Left forelimb (tissue), 1 donor: ENCODE measurements at regions not wholly inside any gene's neighbourhood (a gene's known extent, or its start where the extent isn't known, plus 50 kb on each side); places are given as distances from the start of the nearest gene placed in this dataset.
"Not testable (repeated sequence)": the region's sequence is repeated elsewhere in the genome, so short reads cannot be mapped to it uniquely, and the experiment has no call there.

Experiments used
- DNase-seq: peaks from one replicate; pipeline ENCODE4 v3.0.0-alpha.2; 2018; ENCODE audit warnings: low spot score

DNA sequence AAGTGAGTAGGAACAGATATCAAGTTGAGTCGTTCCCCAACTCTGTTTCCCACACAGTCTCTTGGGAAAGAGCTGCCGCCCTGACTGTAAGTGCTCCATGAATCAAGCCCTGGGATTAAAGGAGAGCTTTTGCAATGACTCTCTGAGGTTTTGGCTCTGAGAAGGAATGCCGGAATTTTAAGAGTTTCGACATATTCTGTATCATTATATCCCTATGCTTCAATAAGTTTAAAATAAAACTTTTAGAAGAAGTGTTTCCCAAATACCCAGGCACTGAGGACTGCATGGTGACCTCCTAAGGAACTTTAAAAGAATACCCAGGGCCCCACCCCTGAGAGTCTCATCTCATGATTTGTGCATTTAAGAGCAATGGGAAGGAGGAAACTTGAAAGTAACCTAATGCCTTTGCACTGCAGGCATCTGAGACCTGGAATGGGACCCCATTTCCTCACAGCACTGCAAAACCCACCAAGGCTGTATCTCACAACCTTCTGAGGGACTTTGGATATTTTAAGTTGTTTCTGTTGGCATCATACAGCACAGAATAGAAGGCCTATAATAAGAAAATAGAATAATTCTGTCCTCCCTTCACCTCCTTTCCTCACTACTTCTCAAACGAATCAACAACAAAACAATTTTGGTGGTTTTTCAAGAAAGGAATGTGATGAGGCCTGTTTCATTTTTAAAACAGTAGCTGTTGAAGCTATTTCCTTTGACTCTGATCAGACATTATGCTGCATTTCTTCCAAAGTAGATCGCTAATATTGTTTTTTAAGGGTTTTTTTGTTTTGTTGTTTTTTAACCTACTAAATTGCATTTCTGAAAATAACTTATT, 121.2 kb downstream of the GASK1B start:
- no peak for DNase-seq

DNA sequence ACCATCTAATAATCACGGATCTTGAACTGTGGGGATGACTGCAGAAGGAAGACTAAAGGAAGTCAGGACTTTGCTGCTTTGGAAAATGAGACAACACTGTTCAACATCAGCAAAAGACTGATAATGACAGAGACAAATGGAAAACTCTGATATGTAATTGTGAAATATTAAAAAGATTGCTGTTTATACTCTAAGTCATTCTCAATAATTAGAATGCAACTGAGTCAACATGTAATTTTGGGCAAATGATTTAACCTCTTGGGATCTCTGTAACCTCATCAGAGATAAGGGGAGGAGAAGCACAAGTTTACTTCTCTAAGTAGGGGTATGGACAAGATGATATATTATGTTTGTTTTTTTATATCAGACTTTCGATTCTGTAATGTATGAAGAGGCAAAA, 121.9 kb downstream of the GASK1B start:
- DNase-seq: no peak

DNA sequence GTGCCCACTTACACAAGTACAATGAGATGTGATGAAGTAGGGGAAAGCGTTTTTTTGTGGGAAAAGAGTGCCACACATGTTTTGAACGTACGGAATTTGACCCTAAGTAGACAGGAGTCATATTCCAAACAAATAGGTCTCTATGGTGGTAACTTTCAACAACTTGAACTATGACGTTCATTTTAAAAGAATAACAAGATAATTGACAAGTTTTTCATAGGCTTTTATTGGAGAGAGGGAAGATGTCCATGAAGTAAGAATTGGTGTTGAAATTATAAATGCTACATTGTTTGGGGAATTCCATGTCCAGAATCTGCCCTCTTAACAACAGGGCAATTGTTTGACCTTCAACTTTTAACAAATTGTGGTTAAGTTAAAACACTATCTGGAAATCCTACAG, 126.5 kb downstream of the GASK1B start:
- no peak for DNase-seq

DNA sequence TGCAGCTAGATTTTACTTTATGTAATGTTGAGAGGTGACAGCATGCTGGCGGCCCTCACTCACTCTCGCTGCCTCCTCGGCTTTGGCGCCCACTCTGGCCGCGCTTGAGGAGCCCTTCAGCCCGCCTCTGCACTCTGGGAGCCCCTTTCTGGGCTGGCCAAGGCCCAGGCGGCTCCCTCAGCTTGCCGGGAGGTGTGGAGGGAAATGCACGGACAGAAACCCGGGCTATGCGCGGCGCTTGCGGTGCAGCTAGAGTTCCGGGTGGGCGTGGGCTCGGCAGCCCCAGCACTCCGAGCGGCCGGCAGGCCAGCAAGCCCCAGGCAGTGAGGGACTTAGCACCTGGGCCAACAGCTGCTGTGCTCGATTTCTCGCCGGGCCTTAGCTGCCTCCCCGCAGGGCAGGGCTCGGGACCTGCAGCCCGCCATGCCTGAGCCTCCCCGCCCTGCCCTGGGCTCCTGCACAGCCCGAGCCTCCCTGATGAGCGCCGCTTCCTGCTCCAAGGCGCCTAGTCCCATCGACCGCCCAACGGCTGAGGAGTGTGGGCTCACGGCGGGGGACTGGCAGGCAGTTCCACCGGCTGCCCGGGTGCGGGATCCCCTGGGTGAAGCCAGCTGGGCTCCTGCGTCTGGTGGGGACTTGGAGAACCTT, 128.7 kb downstream of the GASK1B start:
- DNase-seq: no peak

DNA sequence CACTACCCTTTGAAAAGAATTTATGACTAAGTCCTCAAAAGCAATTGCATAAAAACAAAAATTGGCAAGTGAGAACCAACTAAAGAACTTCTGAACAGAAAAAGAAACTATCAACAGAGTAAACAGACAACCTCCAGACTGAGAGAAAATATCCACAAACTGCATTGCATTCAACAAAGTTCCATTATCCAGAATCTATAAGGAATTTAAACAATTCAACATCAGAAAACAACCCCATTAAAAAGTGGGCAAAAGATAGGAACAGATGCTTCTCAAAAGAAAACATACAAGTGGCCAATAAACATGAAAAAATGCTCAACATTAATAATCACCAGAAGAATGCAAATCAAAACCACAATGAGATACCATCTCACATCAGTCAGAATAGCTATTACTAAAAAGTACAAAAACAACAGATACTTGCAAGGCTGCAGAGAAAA, 130.2 kb downstream of the GASK1B start:
- no peak for DNase-seq

DNA sequence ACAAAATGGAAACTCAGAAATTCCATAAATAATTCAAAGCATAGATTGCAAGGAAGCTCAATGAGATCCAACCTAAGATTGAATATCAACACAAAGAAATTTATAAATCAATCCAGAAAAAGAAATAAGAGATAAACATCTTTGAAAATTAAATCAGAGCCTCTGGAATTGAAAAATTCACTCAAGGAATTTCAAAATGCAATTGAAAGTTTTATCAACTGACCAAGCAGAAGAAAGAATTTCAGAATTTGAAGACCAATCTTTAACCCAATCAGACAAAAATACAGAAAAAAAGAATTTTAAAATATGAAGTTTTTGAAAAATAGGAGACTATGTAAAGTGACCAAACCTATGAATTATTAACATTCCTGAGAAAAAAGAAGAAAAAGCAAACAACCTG, 134.1 kb downstream of the GASK1B start:
- DNase-seq: no peak

DNA sequence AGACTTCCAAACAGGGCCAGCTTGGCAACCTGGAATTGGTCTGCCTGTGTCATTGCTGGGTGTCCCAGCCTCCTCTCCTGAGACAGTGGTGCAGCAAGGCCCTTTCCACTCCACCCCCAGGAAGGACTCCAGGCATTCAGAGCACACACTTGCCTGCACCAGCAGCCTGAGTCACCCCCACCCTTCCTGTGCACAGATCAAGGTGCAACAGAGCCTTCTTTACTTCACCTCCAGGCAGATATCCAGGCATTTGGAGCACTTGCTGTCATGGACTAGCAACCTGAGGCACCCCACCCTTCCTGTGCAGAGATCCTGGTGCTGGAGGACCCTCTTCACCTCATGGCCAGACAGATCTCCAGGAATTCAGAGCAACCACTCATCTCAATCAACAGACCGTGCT, 135.8 kb downstream of the GASK1B start:
- no peak for DNase-seq

DNA sequence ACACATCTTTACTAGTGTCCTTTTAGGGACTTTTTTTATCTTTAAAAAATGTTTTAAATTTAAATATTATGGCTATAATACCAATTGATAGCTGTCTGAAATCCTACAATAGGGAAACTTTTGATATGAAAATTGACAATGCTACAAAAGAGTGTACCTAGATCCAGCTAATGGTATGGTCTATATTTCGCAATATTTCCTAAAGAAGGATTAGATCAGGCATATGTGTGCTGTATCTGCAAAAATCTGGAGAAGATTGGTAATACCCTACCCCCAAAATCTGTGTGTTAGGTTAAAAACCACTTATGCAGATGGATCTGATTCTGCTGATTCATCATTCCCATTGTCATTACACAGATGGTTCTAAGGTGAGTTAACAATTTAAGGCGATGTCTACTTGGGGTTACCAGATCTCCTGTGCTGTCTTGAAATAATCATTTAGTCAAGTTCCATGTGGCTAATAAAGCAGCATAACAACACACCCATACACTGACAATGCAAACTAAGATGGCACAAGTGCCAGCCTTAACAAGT, 137.1 kb downstream of the GASK1B start:
- no peak for DNase-seq

DNA sequence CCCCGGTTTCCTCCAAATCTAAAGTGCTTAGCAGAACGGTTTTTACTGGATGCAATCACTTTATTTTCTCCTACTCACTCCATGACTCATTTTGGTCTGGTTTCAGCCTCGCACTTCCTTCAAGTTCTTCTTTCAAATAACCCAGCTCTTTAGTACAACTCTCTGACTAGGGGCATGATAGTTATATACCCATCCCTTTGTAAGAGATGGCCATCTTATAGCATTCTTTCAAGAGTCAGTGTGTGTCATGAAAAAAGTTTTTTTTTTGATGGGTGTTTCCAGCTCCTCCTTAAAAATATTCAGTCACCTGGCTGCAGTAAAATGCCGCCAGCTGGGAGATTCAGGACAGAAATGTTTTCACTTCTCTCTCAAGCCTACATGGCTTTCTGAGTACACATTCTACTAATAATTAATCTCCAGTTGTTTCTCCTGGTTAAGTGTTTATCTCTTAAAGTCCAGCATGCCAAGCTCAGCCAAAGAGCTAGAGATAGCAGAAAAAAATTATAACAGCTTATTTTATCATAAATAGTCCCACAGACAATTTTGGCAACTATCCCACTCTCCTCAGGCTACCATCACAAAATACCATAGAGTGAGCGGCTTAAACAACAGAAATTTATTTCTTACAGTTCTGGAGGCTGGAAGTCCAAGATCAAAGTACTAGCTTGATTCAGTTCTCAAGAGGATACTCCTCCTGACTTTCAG, 139.3 kb downstream of the GASK1B start:
- no peak for DNase-seq

DNA sequence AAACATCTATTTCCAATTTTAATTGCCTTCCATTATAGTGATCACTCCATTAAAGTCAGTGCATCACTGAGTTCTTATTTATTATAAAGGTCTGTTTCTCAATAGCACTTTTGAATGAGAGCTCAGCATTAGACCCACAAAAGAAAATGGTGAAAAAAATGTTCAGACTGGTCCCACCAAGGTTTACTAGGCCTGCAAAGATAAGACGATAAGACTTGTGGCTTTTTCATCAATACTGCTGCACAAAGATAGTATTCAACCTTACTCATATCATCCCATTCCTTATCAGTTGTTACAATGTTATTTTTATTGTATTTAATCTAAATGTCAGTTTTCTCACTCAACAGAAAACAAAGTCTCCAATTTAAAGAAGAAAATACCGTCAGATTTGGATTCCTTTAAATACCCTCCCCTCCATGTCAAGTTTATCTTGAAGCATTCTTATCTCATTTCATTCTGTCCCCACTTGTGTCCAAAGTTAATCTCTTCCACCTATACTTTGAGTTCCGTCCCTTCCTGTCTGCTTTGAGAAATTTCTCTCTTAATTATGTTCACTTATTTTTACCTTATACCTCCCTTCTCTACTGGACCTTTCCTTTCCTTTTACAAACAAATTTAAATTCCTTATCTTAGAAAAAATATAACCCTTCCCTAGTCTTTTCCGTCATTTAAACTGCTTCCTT, 140.0 kb downstream of the GASK1B start:
- no peak for DNase-seq

DNA sequence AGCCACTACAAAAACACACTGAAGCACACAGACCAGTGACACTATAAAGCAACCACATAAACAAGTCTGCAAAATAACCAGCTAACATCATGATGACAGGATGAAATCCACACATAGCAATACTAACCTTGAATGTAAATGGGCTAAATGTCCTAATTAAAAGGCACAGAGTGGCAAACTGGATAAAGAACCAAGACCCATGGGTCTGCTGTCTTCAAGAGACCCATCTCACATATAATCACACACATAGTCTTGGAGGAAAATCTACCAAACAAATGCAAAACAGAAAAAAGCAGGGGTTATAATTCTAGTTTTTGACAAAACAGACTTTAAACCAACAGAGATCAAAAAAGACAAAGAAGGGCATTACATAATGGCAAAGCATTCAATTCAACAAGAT, 144.4 kb downstream of the GASK1B start:
- not testable (repeated sequence) for DNase-seq

DNA sequence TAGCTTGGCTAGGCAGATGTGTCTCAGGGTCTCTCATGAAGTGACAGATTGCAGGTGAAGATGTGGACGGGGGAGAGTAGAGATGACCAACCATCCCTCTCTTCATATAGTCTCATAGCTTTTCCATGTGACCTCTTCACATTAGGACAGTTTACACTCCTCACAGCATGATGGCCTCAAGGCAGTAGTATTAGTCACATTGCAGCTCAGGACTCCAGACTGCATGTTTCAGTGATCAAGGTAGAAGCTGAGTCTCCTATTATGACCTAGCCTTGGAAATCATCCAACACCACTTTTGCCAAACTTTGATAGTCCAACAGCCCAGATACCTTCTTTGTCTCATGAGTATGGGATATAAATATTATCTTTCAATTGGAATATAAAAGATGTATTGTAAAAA, 147.7 kb downstream of the GASK1B start:
- no peak for DNase-seq

DNA sequence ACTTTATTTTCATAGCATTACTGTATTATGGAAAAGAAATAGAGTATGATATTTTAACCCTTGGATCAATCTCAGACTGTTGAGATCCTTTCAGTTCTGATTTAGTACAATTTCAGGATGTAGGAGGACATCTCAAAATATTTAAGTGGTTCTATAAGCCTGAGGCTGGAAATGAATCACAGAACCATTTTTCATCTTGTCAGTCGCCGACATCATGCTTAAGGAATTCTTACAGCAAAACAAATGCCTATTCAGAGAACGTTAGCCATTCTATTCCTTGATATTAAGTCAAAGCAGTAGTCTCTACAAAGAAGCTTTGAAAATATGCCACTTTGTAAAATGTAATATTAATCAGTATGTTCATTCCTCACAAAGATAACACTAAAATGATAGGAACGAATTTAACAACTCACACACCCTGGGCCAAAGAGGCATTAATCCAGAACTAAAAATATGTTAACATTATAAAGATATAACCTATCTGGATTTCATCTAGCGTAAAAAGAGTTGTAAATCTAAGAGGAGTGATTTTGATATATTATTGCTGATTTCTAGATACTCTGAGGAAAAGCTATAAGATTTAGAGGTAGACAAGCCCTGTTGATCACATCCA, 152.0 kb downstream of the GASK1B start:
- DNase-seq: no peak

DNA sequence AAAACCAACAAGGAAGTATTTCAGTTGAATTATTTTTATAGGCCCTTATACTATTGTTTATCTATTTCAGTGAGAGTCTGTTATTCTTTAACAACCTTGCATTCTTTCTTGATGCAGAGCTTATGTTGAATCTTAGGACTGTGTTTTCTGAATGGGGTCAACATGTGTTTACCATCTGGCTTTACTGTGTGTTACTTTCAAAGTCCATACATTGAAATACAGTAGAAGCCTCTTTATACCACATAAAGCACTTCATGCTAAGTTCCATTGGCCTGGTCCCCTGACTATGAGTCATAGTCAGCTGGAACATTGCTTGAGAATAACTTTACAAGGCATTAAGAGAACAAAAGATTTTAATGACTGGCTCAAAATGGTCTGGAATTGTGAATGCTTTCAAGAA, 152.6 kb downstream of the GASK1B start:
- no peak for DNase-seq

DNA sequence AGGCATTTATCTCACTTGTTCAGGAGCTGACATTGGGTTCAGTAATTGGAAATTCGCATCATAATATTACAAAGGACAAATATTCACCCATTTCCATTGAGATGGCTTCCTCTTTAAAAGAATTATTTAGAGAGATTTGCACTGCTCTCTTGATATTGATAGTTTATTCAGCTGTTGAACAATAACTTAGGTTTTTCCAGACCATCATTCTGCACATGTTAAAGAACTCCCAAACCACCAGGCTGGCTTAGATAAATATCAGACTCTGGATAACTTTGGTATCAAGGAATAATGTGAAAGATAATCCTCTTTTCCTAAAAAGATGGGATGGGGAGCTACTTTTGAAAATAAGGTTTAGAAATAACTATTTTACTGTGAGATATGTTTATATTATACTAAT, 154.0 kb downstream of the GASK1B start:
- DNase-seq: no peak

DNA sequence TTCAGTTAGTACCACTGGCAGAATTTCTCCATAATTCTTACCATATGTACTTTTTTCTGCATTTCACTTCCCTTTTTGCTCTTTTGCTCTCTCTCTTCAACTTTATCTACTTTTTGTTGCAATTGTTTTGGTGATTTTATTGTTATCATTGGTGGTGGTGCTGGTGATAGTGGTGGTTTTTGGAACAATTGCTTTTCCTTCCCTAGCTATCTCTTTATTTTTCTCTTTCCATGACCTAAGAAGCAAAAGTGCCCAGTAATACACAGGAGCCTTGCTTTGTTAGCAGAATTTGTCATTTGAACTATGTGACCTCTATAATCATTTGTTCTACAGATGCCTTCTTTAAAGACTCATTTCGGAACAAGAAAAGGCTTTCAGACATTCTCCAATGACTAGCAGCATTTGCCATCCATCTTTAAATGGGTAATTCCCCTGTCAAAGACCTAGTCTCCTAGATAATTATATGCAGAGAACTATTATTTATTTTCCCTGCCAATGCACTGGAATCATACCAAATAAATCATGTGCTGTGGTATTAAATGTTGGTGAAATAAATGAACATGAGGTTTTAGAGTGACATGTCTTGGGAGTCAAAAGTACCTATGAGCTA, 154.5 kb downstream of the GASK1B start:
- DNase-seq: no peak

DNA sequence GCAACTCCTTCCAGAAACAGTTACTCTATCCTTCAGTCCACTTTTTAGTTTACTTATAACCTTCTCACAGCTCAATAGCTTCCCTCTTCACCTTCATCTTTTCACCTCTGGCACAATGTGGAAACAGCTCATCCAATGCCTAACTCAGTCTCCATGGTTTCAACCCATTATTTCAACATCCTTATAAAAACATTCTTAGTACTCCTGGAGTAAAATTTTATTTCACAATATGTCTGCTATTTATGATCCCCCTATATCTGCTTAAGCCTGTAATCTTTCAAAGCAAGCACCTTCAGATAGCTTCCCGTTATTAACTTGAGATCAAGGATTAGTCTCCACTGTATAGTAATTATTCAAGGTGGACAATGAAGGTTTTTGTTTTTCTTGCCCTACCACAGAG, 156.3 kb downstream of the GASK1B start:
- DNase-seq: no peak

DNA sequence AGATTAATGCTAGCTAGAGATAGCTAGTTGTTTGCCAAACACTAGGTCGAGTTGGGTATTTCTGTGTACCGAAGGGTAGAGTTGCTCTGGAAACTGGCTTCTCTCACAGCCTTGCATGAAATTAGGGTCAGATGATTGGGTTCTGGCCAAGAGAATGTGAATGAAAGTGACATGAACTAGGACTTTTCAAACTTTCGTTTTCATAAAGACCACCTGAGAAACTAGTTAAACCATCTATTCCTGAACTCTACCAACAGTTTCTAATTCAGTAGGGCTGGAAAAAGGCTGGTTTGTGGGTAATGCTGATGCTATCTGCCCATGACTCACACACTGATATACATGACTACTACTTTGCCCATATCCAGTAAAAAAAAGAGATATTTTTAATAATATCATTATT, 157.6 kb downstream of the GASK1B start:
- DNase-seq: no peak

DNA sequence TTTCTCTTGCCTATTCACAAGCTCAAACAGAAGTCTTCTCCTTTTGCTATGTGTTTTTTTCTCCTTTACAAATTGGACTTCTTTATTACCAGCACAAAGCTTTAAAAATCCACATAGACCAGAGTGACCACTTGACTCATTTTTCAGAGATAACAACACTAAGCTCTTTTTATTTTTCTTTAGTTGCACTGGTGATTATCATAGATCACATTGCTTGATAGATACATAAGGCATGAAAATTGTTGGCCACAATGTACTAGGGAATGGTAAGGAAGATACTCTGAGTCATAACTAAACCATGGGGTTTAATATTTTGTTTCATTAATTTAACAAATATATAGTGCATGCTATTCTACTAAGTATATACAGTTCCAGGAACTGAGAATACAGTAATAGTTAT, 159.0 kb downstream of the GASK1B start:
- no peak for DNase-seq

DNA sequence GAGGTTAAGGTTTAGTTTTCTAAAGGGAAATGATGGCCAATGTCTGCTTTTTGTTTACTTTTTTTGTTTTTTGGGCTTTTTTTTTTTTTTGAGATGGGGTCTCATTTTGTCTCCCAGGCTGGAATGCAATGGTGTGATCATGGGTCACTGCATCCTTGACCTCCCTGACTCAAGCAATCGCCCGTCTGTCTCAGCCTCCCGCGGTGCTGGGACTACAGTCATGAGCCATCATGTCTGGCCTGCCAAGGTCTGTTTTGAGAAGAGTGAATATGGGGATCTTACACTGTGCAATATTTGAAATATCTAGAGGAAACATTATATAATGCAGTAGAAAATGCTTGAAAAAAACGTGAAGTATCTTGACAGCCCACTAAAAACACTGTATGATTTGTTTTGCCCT, 162.5 kb downstream of the GASK1B start:
- DNase-seq: no peak

DNA sequence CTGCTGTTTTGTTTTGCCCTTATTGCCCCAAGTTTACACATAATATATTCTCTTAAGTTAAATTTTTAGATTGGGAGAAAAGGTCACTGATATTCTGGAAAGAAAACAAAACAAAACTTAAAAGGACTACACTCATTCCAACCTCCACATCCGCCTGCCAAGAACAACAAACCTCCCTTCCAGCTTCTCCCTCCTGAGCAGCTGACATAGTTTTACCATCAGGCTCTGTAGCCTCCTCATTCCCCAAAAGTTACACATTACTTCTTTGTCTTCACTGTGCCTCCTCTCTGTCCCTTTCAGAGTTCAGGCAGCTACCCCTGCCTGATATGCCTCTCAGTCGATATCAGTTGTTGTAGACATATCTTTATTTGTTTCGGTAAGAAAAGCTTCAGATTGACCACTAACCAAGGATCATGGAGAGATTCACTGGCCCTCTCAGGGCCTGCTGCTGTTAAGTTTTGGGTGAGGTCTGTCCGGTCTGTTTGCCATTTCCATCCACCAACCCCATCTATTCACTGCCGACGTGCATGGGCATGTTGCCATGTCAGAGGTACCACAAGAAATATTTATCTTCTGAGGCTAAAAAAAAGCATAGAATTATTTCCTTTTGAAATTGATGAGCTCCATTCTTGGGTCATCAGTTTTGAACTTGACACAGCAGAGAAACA, 164.1 kb downstream of the GASK1B start:
- DNase-seq: no peak
